Endothelial cell of umbilical vein (primary cell): ENCODE measurements at regions not wholly inside any gene's neighbourhood (a gene's known extent, or its start where the extent isn't known, plus 50 kb on each side); places are given as distances from the start of the nearest gene placed in this dataset.

Source experiments
- BruUV-seq: library from RNA; stranded (reverse); fragments of 400-500 nt; replicated peaks from 2 replicates; lab custom pipeline; 2021; lab: Mats Ljungman, UMichigan
- CTCF ChIA-PET: fragments of 300-600, 350-600 bp; sonication (Branson Sonifier 250); formaldehyde crosslinking; loops from one replicate; lab custom pipeline; 2021; ENCODE audit warnings: antibody characterized with exemption, inconsistent platforms; lab: Charles Lee
- POLR2A ChIA-PET: fragments of 300-600, 350-600 bp; sonication (Branson Sonifier 250); formaldehyde crosslinking; loops from one replicate; lab custom pipeline; 2021; ENCODE audit warnings: antibody characterized with exemption, inconsistent platforms; lab: Charles Lee
- DNase-seq: peaks from one replicate; pipeline ENCODE4 v3.0.0-alpha.2; 2011; ENCODE audit warnings: low read depth, low spot score
- FAIRE-seq: peaks from 2 replicates; lab custom pipeline; 2011; peaks lifted over from hg19 to GRCh38; lab: Jason Lieb, UNC
- H2AFZ ChIP-seq: 2 replicates; pipeline ENCODE4 v1.6.0; 2012; ENCODE audit warnings: low read depth, low read length, control low read depth, inconsistent platforms
- H3K27ac ChIP-seq: 2 replicates; pipeline ENCODE4 v1.5.1; 2011; ENCODE audit warnings: low read depth, mild to moderate bottlenecking, control low read depth, low read length, moderate library complexity; ENCODE audit not compliant: insufficient read depth
- H3K27me3 ChIP-seq, 2 experiments: 2 replicates each; pipeline versions ENCODE4 v1.6.0 to v1.6.1; 2011; ENCODE audit warnings: low read length in 2 of 2, mixed read lengths in 1 of 2; ENCODE audit not compliant: control insufficient read depth in 2 of 2, insufficient read depth in 2 of 2
- H3K36me3 ChIP-seq, 2 experiments: 2 replicates in 1 of 2; 3 replicates in 1 of 2; pipeline ENCODE4 v1.5.1; 2011; ENCODE audit warnings: low read length in 2 of 2, mild to moderate bottlenecking in 1 of 2, moderate library complexity in 1 of 2; ENCODE audit not compliant: control insufficient read depth in 2 of 2, insufficient read depth in 2 of 2; ENCODE audit errors: extremely low read depth in 1 of 2
- H3K4me1 ChIP-seq: 3 replicates; pipeline ENCODE4 v1.5.1; 2011; ENCODE audit warnings: mild to moderate bottlenecking, low read length; ENCODE audit not compliant: control insufficient read depth, insufficient read depth; ENCODE audit errors: extremely low read depth
- H3K4me2 ChIP-seq: 2 replicates; pipeline ENCODE4 v1.6.1; 2011; ENCODE audit warnings: low read length, control low read depth, mixed read lengths; ENCODE audit not compliant: insufficient read depth
- H3K4me3 ChIP-seq, 3 experiments: fragments of 200-600 bp in 1 of 3; sonication (generic), shearing (Covaris generic) in 1 of 3; replicated peaks in 1 of 3; 2 replicates each; pipeline ENCODE4 v1.5.1; 2011 to 2016; ENCODE audit warnings: control low read depth in 3 of 3, low read length in 3 of 3, mild to moderate bottlenecking in 2 of 3, inconsistent platforms in 1 of 3, low read depth in 1 of 3, moderate library complexity in 1 of 3; ENCODE audit not compliant: insufficient read depth in 1 of 3
- H3K79me2 ChIP-seq: 2 replicates; pipeline ENCODE4 v1.6.0; 2012; ENCODE audit warnings: low read length, inconsistent platforms; ENCODE audit not compliant: control insufficient read depth, insufficient read depth
- H3K9ac ChIP-seq: replicated peaks from 2 replicates; pipeline ENCODE3; 2011; ENCODE audit warnings: low read length, control low read depth; ENCODE audit not compliant: insufficient read depth; ENCODE audit errors: extremely low read depth
- H3K9me1 ChIP-seq: replicated peaks from 3 replicates; pipeline ENCODE4 v1.6.0; 2011; ENCODE audit warnings: mild to moderate bottlenecking, low read length; ENCODE audit not compliant: control insufficient read depth, insufficient read depth; ENCODE audit errors: extremely low read depth
- H3K9me3 ChIP-seq: replicated peaks from 2 replicates; pipeline ENCODE4 v1.5.1; 2012; ENCODE audit warnings: low read length, inconsistent platforms; ENCODE audit not compliant: control insufficient read depth, insufficient read depth
- H4K20me1 ChIP-seq: replicated peaks from 2 replicates; pipeline ENCODE3; 2011; ENCODE audit warnings: mild to moderate bottlenecking, low read length; ENCODE audit not compliant: control insufficient read depth, insufficient read depth; ENCODE audit errors: extremely low read depth
- EZH2 ChIP-seq: IDR thresholded peaks from 2 replicates; pipeline ENCODE4 v1.6.1; 2012; ENCODE audit warnings: borderline replicate concordance, low read depth, mild to moderate bottlenecking, moderate library complexity, low read length, inconsistent platforms; ENCODE audit not compliant: severe bottlenecking
- FOS ChIP-seq: IDR thresholded peaks from 2 replicates; pipeline ENCODE4 v1.6.1; 2011; ENCODE audit warnings: mild to moderate bottlenecking, low read length, moderate library complexity, borderline replicate concordance; ENCODE audit not compliant: insufficient read depth
- GATA2 ChIP-seq: IDR thresholded peaks from 2 replicates; pipeline ENCODE4 v1.7.0; 2011; ENCODE audit warnings: low read depth, mild to moderate bottlenecking, moderate library complexity, mixed read lengths, low read length; ENCODE audit not compliant: insufficient read length, insufficient read depth
- JUN ChIP-seq: IDR thresholded peaks from 2 replicates; pipeline ENCODE4 v1.6.1; 2011; ENCODE audit warnings: borderline replicate concordance, low read depth; ENCODE audit not compliant: insufficient read length, insufficient read depth
- MYC ChIP-seq: IDR thresholded peaks from one replicate; pipeline ENCODE4 v1.6.1; 2011; ENCODE audit warnings: mild to moderate bottlenecking, low read depth, low read length
- POLR2A ChIP-seq: IDR thresholded peaks from 2 replicates; pipeline ENCODE4 v1.6.1; 2012; ENCODE audit warnings: low read depth, mild to moderate bottlenecking, control low read depth, low read length
- POLR2AphosphoS5 ChIP-seq: IDR thresholded peaks from 2 replicates; pipeline ENCODE4 v1.6.1; 2012; ENCODE audit warnings: low read depth, mild to moderate bottlenecking, control low read depth, low read length, moderate library complexity; ENCODE audit not compliant: insufficient read depth
- dilution Hi-C: fragments of 300-500 bp; cut with MboI; formaldehyde crosslinking; loops from one replicate; pipeline ENCODE4 v1.15.0; 2019; ENCODE audit warnings: low sequenced_read_pairs; ENCODE audit not compliant: extremely low pct_ligation_motif_present
- intact Hi-C: fragments of 100-400 bp; cut with micrococcal nuclease; formaldehyde crosslinking; loops from one replicate; pipeline ENCODE4 v1.10.0; 2022
- TF ChIP-seq, protein P1 (sequence below): IDR thresholded peaks from 2 replicates; pipeline ENCODE4 v1.6.1; 2011; ENCODE audit not compliant: insufficient read depth, insufficient read length
- TF ChIP-seq, protein P2 (sequence below), 2 donors: IDR thresholded peaks; 1 replicate in 1 of 2; 2 replicates in 1 of 2; pipeline ENCODE4 v1.5.1; 2011; ENCODE audit warnings: low read length in 2 of 2, mild to moderate bottlenecking in 2 of 2, moderate library complexity in 2 of 2, control low read depth in 1 of 2, inconsistent platforms in 1 of 2, low read depth in 1 of 2; ENCODE audit not compliant: insufficient read depth in 1 of 2; ENCODE audit errors: extremely low read depth in 1 of 2

DNA sequence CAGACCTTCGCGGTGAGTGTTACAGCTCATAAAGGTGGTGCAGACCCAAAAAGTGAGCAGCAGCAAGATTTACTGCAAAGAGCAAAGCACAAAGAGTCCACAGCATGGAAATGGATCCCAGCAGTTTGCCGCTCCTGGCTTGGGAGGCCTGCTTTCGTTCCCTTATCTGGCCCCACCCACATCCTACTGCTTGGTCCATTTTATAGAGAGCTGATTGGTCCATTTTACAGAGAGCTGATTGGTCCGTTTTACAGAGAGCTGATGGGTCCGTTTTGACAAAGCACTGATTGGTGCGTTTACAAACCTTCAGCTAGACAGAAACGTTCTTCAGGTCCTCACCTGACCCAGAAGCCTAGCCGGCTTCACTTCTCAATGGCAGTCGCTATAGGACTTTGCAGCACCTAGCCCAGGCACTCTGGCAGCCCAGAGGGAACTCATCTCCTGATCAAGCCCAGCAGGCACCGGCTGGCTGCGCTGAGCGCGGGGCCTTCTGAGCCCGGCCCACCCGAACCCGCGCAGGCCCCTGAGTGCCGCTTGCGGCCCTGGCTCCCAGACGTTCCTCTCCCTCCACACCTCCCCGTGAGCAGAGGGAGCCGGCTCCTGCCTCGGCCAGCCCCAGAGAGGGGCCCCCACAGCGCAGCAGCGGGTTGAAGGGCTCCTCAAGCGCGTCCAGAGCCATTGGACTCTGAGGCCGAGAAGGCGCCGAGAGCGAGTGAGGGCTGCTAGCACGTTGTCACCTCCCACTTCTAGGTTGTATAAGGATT is 200.3 kb downstream of the LMO4 start:
- Histone ChIP-seq H3K36me3 (no peaks in the 10 kb centered on the region), H3K27me3 (no peaks in the 10 kb centered on the region), H3K9me1 (no peaks in the 10 kb centered on the region), H3K27ac (no peak overlapping the region), H3K4me3 (no peak overlapping the region), H3K9me3 (no peaks in the 10 kb centered on the region), H4K20me1 (no peaks in the 10 kb centered on the region), H3K4me2 (no peak overlapping the region), H2AFZ (no peak overlapping the region), H3K4me1 (no peaks in the 10 kb centered on the region), H3K9ac (no peak overlapping the region), H3K79me2 (no peaks in the 10 kb centered on the region)
- dilution Hi-C loops = no loop called here
- intact Hi-C loops = no loop called here
- FAIRE-seq = no peak
- TF ChIP-seq GATA2 = no peak
- TF ChIP-seq, protein P1, sequence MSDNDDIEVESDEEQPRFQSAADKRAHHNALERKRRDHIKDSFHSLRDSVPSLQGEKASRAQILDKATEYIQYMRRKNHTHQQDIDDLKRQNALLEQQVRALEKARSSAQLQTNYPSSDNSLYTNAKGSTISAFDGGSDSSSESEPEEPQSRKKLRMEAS = no peak
- TF ChIP-seq POLR2A = no peak
- CTCF ChIA-PET = no interaction called here
- no peak for DNase-seq
- BruUV-seq = no TSS peak
- POLR2A ChIA-PET = no interaction called here

DNA sequence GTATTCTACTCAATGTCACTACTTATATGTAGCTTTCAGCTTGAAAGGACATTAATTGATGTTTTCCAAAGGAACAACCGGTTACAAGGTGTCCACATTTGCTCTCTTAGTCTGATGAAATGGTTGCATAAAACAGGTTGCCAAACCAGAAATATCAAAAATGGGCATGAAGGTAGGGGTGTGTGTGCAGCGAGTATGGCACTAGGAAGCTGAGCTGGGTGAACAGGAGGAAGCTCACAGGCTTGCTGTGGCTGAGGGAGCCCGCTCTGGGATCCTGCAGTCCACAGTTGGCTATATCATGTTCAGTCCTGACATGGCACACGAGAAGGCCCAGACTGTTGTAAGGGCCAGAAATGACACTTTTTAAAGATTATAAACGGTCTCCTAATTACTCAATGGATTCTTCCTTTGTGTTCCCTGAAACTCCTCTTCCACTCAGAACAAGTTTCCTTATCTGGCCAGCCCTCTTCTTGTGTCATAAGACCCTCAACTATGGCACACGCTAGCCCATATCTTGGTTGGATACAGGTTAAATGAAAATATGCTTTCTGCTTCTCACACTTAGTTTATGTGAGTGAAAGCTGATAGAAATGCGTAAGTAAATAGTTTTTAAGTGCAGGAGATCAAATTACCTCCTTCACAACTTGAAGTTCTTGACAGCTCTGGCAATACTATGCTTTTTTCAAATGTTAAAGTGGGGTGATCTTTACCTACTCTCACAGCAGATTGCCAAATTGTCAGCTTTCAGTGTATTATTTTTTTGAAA is 201.5 kb downstream of the LMO4 start:
- DNase-seq (no peak), FAIRE-seq (no peak)
- no peaks in the 10 kb centered on the region for H3K9me1 ChIP-seq
- H3K4me1 ChIP-seq = no peaks in the 10 kb centered on the region
- POLR2A ChIA-PET = no interaction called here
- CTCF ChIA-PET = no interaction called here
- H3K4me2 ChIP-seq = no peak overlapping the region
- intact Hi-C loops (no loop called here), dilution Hi-C loops (no loop called here)
- TF ChIP-seq MYC (no peak), JUN (no peak), EZH2 (no peak), FOS (no peak), POLR2AphosphoS5 (no peak), GATA2 (no peak), POLR2A (no peak)
- TF ChIP-seq, protein P2, sequence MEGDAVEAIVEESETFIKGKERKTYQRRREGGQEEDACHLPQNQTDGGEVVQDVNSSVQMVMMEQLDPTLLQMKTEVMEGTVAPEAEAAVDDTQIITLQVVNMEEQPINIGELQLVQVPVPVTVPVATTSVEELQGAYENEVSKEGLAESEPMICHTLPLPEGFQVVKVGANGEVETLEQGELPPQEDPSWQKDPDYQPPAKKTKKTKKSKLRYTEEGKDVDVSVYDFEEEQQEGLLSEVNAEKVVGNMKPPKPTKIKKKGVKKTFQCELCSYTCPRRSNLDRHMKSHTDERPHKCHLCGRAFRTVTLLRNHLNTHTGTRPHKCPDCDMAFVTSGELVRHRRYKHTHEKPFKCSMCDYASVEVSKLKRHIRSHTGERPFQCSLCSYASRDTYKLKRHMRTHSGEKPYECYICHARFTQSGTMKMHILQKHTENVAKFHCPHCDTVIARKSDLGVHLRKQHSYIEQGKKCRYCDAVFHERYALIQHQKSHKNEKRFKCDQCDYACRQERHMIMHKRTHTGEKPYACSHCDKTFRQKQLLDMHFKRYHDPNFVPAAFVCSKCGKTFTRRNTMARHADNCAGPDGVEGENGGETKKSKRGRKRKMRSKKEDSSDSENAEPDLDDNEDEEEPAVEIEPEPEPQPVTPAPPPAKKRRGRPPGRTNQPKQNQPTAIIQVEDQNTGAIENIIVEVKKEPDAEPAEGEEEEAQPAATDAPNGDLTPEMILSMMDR (IDR thresholded peaks at IDR 0.05; ENCODE audit: extremely low read depth in 1 of 2, insufficient read depth in 1 of 2, low read depth in 1 of 2, low read length in 2 of 2) = no peak
- TF ChIP-seq, protein P1 = no peak
- no peaks in the 10 kb centered on the region for H3K9me3 ChIP-seq
- no peaks in the 10 kb centered on the region for H3K36me3 ChIP-seq
- H3K79me2 ChIP-seq = no peaks in the 10 kb centered on the region
- H3K4me3 ChIP-seq = no peak overlapping the region
- no peaks in the 10 kb centered on the region for H3K27me3 ChIP-seq
- no TSS peak for BruUV-seq
- no peak overlapping the region for H3K27ac ChIP-seq
- no peak overlapping the region for H3K9ac ChIP-seq
- H2AFZ ChIP-seq = no peak overlapping the region
- no peaks in the 10 kb centered on the region for H4K20me1 ChIP-seq
